ENCODE measurements at regions not wholly inside any gene's neighbourhood (a gene's known extent, or its start where the extent isn't known, plus 50 kb on each side); places are given as distances from the start of the nearest gene placed in this dataset.

DNA sequence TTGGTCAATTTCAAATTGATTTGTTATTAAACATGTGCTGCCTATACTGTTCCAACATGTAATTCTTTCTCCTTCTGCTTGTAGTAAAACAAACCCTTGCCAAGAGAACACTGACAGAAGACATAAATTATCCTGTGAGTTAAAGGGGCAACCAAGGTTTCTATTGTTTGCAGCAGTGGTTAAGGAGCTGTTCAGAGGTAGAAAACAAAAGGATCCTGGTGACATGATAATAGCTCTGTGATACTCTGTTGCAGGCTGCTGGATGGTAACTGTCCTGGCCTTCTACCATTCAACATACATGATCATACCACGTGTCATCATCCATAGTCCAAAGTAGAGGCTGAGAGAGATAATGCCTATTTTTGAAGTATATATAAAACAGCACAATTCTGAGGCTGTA lies 75.8 kb upstream of the F9 start (continued):
- TF ChIP-seq ZKSCAN3 (CRISPR knock-in tag; IDR thresholded peaks at IDR 0.05): no peak
- no peak for TF ChIP-seq PML (IDR thresholded peaks at IDR 0.05; ENCODE audit: low read length)
- TF ChIP-seq ZNF764 (CRISPR knock-in tag; IDR thresholded peaks at IDR 0.05; ENCODE audit: low read depth): no peak
- no peak for TF ChIP-seq SIRT6 (IDR thresholded peaks at IDR 0.05; ENCODE audit: low read depth, low read length)

DNA sequence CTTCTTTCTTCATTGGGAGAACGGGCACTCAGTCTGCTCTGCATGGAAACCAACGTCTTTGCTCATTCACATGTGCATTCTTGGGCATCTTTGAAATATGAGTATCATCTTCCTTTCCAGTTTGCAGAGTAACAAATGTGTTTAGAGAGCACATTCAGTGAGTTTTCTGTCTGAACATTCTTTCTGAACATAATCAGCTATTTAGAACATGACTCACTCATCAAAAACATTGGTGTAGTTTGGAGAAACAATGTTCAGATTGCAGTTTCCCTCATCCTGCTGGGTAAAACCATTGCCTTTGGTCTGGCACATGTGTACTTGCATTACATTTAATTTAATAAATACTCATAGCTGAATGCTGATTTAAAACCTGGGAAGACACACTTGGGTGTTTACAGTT lies 81.5 kb upstream of the F9 start:
- no peak for ATAC-seq
- no peaks in the 10 kb centered on the region for H3K9me3 ChIP-seq (replicated peaks; ENCODE audit: control insufficient read depth, insufficient read depth, low read depth, low read length)
- in situ Hi-C loops (cut with MboI) (no loop called here), intact Hi-C loops (cut with micrococcal nuclease) (no loop called here)
- H3K36me3 ChIP-seq (ENCODE audit: control insufficient read depth, insufficient read depth, low read length): no peaks in the 10 kb centered on the region
- H3K79me2 ChIP-seq (ENCODE audit: control insufficient read depth, insufficient read depth, low read length): no peaks in the 10 kb centered on the region
- ChIA-PET POLR2A (no interaction called here), CTCF (ENCODE audit: low intra/inter-chr PET ratio) (no interaction called here)
- no peak overlapping the region for H3K4me3 ChIP-seq
- H3K27me3 ChIP-seq (ENCODE audit: control insufficient read depth in 2 of 2, insufficient read depth in 2 of 2, low read length in 2 of 2): no peaks in the 10 kb centered on the region; a peak in 1 of 5 replicates
- FAIRE-seq: no peak
- DNase-seq (ENCODE audit: extremely low read depth in 1 of 4, low spot score in 3 of 4): no peak
- no peaks in the 10 kb centered on the region for H4K20me1 ChIP-seq (replicated peaks; ENCODE audit: control insufficient read depth, insufficient read depth, low read length)
- no peak overlapping the region for H3K27ac ChIP-seq (ENCODE audit: extremely low read depth, low read depth, low read length)
- H3K4me1 ChIP-seq (replicated peaks in 1 of 2; ENCODE audit: control insufficient read depth in 2 of 2, insufficient read depth in 2 of 2, low read length in 2 of 2): peaks cover 0 to 4% of the 10 kb centered on the region in 2 experiments; a peak in 1 of 5 replicates
- H3K4me2 ChIP-seq (ENCODE audit: insufficient read depth, low read length): no peak overlapping the region
- no peak overlapping the region for H3K9ac ChIP-seq (ENCODE audit: insufficient read depth in 1 of 2, low read depth in 2 of 2, low read length in 2 of 2)
- WGBS (ENCODE audit: insufficient coverage, low coverage, missing lambda C conversion rate): 3% methylated on average over 2 of the region's 2 CpGs
- no TSS peak for BruUV-seq (replicated peaks)
- no peaks in the 10 kb centered on the region for H3K9me1 ChIP-seq (ENCODE audit: control insufficient read depth, insufficient read depth, low read length)
- no peak overlapping the region for H2AFZ ChIP-seq (ENCODE audit: low read depth, low read length)
- TF ChIP-seq, protein P1, sequence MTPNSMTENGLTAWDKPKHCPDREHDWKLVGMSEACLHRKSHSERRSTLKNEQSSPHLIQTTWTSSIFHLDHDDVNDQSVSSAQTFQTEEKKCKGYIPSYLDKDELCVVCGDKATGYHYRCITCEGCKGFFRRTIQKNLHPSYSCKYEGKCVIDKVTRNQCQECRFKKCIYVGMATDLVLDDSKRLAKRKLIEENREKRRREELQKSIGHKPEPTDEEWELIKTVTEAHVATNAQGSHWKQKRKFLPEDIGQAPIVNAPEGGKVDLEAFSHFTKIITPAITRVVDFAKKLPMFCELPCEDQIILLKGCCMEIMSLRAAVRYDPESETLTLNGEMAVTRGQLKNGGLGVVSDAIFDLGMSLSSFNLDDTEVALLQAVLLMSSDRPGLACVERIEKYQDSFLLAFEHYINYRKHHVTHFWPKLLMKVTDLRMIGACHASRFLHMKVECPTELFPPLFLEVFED (CRISPR knock-in tag; conservative IDR thresholded peaks at IDR 0.05): no peak
